A204.1 (cell line): ENCODE measurements at regions not wholly inside any gene's neighbourhood (a gene's known extent, or its start where the extent isn't known, plus 50 kb on each side); places are given as distances from the start of the nearest gene placed in this dataset.

ENCODE experiments used
- FAIRE-seq: peaks from 2 replicates; lab custom pipeline; 2012; peaks lifted over from hg19 to GRCh38; lab: Jason Lieb, UNC

- no peak for FAIRE-seq
These were observed 530.2 kb downstream of the MCTP2 start for GRCh38 chr15:94761574-94761973.

DNA sequence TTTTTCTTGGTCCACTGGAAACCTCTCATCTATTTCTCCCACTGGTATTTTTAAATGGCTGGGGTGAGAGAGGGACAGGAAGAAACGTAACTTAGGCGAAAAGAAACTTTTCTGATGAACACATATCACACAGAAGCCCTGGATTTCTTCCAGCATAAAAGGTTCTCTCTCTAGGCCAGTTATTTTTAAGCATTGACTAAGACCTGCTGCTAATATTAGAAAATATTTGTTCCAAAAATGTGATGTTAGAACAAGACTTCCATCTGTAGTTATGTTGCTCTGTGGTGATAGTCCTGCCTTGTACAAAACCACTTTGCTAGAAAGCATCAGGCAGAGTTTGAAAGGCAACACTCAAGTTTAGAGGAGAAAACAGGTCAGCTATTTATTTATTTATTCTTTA lies 537.7 kb downstream of the MCTP2 start:
- no peak for FAIRE-seq

DNA sequence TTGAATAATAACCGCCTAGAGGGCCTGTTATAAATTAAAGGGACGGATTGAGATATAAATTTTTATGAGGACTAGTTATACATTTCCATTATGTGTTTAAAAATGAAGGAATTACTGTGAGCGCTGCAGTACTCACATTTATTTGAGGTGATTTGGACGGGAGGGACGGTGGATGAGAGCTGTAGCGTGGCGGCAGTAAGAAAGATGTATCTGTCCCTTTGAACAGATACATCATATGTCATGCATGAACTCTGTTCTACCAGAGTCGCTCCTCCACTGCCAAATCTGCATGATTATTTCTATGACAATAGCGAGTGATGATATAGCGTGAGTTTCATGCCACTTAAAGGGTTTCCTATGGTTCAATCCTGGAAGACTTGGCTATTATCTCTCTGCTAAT lies 538.8 kb downstream of the MCTP2 start:
- no peak for FAIRE-seq

- FAIRE-seq = no peak
These were observed 545.7 kb downstream of the MCTP2 start for GRCh38 chr15:94777037-94777436.

- FAIRE-seq = no peak
These were observed 547.5 kb downstream of the MCTP2 start for GRCh38 chr15:94778840-94779239.

DNA sequence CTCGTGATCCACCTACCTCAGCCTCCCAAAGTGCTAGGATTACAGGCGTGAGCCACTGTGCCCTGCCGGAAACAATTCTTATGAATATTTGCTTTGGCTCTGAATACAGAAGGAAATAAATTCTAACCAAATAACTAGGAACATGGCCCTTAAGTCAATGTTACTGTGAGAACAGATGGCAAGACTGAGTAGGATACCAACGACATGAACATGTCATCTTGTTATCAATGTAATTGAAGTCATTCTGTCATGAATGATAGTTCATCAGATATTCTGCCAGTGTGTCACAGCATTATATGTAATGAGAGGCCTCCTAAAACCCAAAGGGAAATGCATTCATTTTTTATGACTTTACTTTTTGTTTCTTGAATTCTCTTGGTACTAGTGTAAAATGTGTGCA lies 548.8 kb downstream of the MCTP2 start:
- FAIRE-seq = no peak

GRCh38 chr15:94785091-94785490 lies 553.7 kb downstream of the MCTP2 start:
- no peak for FAIRE-seq

GRCh38 chr15:94791008-94791407 lies 559.6 kb downstream of the MCTP2 start:
- no peak for FAIRE-seq

DNA sequence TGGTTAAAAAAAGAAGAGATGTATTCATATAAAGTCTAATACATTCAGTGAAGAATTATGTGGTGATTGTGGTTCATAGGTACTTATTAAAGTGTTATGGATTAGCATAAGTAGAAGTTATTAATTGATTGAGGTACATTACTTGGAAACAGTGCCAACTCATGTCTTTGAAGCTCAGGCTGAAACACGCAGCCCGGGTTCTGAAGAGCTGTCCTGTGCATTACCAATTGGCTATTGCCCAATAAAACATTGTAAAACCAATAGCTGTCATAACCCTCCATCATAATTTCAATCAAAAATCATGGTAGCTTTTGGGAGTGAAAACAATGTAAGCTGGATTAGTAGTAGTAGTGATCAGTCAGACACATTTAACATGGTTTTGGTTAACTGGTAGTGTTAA lies 560.1 kb downstream of the MCTP2 start:
- no peak for FAIRE-seq

- no peak for FAIRE-seq
These were observed 560.8 kb downstream of the MCTP2 start for GRCh38 chr15:94792196-94792595.

DNA sequence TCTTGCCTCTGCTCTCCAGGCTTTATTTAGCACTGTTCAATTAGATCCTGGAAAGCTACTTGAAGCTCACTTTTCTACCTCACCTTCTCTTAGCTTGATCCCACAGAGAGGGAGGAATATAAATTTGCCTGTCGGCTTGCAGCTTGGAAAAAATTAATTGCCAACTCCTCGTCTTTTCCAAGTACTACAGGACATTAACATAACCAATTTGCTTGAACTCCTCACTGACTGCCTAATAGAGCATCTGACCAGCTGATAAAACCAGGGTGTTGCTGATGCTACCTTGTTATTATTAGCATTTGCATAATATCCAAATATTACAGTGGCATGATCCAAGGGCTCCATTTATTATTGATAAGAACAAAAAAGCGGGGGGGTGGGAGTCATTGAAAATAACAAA lies 561.8 kb downstream of the MCTP2 start:
- FAIRE-seq = no peak

GRCh38 chr15:94793641-94794040 lies 562.3 kb downstream of the MCTP2 start:
- no peak for FAIRE-seq

DNA sequence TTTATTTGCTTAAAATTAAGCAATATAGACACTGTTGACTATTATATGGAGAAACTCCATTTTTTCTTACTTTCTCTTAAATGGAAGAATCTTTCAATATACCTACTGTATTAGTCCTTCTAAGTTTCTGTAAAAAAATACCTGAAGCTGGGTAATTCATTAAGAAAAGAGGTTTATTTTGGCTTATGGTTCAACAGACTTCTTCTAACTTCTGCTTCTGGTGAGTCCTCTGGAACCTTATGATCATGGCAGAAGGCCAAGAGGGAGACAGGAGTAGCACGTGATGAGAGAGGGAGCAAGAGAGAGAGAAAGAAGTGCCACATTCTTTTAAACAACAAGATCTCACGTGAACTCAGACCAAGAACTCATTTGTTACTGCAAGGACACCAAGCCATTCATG lies 573.3 kb downstream of the MCTP2 start:
- FAIRE-seq = no peak

GRCh38 chr15:94815110-94815731 lies 583.9 kb downstream of the MCTP2 start:
- no peak for FAIRE-seq

- FAIRE-seq = no peak
These were observed 584.6 kb downstream of the MCTP2 start for GRCh38 chr15:94815914-94816313.

GRCh38 chr15:94829887-94830884 lies 598.8 kb downstream of the MCTP2 start:
- no peak for FAIRE-seq

GRCh38 chr15:94834000-94834399 lies 602.6 kb downstream of the MCTP2 start:
- FAIRE-seq = no peak

GRCh38 chr15:94834494-94834893 lies 603.1 kb downstream of the MCTP2 start:
- FAIRE-seq = no peak

DNA sequence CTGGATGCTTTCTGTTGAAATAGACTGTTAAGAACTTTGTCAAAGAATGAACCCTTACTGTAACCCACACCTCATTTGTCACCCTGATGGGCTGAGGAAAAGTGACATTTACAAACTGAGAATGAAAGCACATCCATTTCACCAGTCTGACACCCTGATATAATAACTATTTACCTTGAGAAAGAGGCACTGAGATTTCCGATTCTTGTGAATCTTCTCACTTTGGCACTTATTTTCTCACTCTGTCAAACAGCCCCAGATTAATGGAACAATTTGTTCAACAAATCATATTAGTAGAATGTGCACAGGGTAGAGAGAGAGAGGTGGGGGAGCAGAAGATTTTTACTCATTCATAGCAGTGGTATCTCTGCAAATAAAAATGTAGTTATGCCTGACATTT lies 606.9 kb downstream of the MCTP2 start:
- FAIRE-seq = no peak

DNA sequence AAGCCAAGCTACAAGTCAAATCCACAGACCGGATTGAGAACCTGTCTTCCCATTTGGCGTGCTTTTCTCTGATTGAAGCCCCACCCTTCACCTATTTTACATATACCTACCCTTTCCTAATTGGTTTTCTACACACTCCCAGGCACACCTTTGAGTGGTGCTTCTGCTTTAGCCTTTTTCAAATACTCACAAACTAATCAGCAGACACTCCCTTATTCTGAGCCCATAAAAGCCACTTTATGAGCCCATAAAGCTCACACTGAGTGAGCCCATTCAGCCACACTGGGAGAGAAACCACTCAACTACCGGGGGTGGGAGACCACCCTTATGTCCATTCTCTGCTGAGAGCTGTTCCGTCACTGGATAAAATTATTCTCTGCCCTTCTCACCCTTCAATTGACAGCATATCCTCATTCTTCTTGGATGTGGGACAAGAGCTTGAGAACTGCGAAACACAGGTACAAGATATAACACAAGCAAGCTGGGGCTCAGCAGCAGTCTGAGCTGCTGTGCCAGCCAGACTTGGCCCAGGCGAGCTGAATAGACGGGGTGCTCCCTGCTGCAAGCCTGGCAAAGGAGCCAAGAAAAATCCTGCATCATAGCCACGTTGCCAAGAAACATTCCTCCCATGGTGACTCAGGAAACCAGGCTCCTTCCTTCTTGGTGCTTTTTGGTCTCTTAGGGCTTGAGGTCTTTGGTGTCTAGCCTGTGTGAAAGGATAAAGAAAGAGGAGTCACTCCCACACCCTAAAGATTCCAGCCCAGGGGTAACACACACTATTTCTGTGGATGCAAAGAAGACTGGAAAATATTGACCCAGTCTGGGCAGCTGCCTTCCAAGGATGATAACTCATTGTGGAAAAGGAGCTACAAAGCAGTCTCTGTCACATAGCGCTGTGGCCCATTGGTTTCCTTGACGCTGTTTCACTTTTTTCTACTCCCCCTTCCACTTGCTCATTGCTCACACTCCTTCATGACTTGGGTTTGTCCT lies 609.7 kb downstream of the MCTP2 start:
- no peak for FAIRE-seq

- FAIRE-seq = no peak
These were observed 611.7 kb downstream of the MCTP2 start for GRCh38 chr15:94843060-94843459.

DNA sequence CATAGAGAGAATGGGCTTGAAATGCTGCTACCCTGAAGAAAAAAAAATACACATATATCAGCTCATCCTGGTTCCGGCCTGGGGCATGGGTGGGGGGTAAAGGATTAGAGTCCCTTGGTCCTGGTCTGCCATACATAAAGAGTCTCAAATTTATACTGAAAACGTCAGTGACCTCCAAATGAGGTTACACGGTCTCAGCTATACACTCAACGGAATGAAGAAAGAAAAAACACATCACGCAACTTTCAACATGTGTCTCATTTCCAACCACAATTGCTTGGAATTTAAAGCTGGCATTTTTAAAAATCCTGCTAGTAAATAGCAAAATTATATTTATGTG lies 612.8 kb downstream of the MCTP2 start:
- FAIRE-seq = no peak
